ENCODE measurements at regions not wholly inside any gene's neighbourhood (a gene's known extent, or its start where the extent isn't known, plus 50 kb on each side); places are given as distances from the start of the nearest gene placed in this dataset.

DNA sequence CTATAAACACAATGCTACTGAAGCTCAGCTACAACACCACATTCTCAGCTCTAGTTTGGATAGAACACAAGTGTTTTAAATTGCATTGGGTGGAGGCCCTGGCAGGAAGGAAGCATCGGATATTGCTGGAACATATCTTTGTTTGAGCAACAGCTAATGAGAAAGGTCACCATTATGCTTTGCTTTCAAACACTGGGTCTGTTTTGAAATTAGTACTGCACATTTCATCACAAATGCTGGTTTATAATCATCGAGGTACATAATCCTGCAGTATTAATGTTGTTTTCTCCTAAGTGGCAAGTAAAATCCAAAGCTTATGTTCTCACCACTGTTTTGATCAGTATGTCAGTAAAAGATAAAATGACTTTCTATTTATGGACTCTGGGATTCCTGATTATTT lies 61.5 kb upstream of the ARHGAP29 start (continued):
- TF ChIP-seq, protein P1, sequence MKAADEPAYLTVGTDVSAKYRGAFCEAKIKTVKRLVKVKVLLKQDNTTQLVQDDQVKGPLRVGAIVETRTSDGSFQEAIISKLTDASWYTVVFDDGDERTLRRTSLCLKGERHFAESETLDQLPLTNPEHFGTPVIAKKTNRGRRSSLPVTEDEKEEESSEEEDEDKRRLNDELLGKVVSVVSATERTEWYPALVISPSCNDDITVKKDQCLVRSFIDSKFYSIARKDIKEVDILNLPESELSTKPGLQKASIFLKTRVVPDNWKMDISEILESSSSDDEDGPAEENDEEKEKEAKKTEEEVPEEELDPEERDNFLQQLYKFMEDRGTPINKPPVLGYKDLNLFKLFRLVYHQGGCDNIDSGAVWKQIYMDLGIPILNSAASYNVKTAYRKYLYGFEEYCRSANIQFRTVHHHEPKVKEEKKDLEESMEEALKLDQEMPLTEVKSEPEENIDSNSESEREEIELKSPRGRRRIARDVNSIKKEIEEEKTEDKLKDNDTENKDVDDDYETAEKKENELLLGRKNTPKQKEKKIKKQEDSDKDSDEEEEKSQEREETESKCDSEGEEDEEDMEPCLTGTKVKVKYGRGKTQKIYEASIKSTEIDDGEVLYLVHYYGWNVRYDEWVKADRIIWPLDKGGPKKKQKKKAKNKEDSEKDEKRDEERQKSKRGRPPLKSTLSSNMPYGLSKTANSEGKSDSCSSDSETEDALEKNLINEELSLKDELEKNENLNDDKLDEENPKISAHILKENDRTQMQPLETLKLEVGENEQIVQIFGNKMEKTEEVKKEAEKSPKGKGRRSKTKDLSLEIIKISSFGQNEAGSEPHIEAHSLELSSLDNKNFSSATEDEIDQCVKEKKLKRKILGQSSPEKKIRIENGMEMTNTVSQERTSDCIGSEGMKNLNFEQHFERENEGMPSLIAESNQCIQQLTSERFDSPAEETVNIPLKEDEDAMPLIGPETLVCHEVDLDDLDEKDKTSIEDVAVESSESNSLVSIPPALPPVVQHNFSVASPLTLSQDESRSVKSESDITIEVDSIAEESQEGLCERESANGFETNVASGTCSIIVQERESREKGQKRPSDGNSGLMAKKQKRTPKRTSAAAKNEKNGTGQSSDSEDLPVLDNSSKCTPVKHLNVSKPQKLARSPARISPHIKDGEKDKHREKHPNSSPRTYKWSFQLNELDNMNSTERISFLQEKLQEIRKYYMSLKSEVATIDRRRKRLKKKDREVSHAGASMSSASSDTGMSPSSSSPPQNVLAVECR (CRISPR knock-in tag; IDR thresholded peaks at IDR 0.05; ENCODE audit: borderline replicate concordance), result no peak
- no peak for TF ChIP-seq GATAD1 (CRISPR knock-in tag; IDR thresholded peaks at IDR 0.05)
- TF ChIP-seq ZMYM2 (CRISPR knock-in tag; IDR thresholded peaks at IDR 0.05), result no peak
- no peak for TF ChIP-seq ZNF124 (CRISPR knock-in tag; IDR thresholded peaks at IDR 0.05)
- no peak for TF ChIP-seq SOX6 (IDR thresholded peaks at IDR 0.05)
- TF ChIP-seq SOX6 (CRISPR knock-in tag; IDR thresholded peaks at IDR 0.05), result peak; percentile 59; the same call in 1 of the 2 replicates
- TF ChIP-seq U2AF2 (IDR thresholded peaks at IDR 0.05; ENCODE audit: low read depth, low read length), result no peak
- TF ChIP-seq CREM (IDR thresholded peaks at IDR 0.05), result peak; percentile 27; the same call in 1 of the 2 replicates
- TF ChIP-seq CREM (CRISPR knock-in tag; IDR thresholded peaks at IDR 0.05), result no peak
- 0 out of 2 replicates have a peak, but pooled peaks have one; percentile 42 for TF ChIP-seq IRF2 (CRISPR knock-in tag; IDR thresholded peaks at IDR 0.05)
- no peak for TF ChIP-seq MXD4 (CRISPR knock-in tag; IDR thresholded peaks at IDR 0.05)
- TF ChIP-seq, protein P2, sequence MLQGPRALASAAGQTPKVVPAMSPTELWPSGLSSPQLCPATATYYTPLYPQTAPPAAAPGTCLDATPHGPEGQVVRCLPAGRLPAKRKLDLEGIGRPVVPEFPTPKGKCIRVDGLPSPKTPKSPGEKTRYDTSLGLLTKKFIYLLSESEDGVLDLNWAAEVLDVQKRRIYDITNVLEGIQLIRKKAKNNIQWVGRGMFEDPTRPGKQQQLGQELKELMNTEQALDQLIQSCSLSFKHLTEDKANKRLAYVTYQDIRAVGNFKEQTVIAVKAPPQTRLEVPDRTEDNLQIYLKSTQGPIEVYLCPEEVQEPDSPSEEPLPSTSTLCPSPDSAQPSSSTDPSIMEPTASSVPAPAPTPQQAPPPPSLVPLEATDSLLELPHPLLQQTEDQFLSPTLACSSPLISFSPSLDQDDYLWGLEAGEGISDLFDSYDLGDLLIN (CRISPR knock-in tag; IDR thresholded peaks at IDR 0.05; ENCODE audit: borderline replicate concordance), result no peak
- TF ChIP-seq ZNF430 (CRISPR knock-in tag; IDR thresholded peaks at IDR 0.05), result no peak
- no peak for TF ChIP-seq CBX2 (IDR thresholded peaks at IDR 0.05; ENCODE audit: low read depth, low read length)
- TF ChIP-seq CBX2 (CRISPR knock-in tag; IDR thresholded peaks at IDR 0.05; ENCODE audit: low read depth), result no peak
- TF ChIP-seq, protein P3, sequence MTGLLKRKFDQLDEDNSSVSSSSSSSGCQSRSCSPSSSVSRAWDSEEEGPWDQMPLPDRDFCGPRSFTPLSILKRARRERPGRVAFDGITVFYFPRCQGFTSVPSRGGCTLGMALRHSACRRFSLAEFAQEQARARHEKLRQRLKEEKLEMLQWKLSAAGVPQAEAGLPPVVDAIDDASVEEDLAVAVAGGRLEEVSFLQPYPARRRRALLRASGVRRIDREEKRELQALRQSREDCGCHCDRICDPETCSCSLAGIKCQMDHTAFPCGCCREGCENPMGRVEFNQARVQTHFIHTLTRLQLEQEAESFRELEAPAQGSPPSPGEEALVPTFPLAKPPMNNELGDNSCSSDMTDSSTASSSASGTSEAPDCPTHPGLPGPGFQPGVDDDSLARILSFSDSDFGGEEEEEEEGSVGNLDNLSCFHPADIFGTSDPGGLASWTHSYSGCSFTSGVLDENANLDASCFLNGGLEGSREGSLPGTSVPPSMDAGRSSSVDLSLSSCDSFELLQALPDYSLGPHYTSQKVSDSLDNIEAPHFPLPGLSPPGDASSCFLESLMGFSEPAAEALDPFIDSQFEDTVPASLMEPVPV (CRISPR knock-in tag; IDR thresholded peaks at IDR 0.05), result no peak
- TF ChIP-seq, protein P4, sequence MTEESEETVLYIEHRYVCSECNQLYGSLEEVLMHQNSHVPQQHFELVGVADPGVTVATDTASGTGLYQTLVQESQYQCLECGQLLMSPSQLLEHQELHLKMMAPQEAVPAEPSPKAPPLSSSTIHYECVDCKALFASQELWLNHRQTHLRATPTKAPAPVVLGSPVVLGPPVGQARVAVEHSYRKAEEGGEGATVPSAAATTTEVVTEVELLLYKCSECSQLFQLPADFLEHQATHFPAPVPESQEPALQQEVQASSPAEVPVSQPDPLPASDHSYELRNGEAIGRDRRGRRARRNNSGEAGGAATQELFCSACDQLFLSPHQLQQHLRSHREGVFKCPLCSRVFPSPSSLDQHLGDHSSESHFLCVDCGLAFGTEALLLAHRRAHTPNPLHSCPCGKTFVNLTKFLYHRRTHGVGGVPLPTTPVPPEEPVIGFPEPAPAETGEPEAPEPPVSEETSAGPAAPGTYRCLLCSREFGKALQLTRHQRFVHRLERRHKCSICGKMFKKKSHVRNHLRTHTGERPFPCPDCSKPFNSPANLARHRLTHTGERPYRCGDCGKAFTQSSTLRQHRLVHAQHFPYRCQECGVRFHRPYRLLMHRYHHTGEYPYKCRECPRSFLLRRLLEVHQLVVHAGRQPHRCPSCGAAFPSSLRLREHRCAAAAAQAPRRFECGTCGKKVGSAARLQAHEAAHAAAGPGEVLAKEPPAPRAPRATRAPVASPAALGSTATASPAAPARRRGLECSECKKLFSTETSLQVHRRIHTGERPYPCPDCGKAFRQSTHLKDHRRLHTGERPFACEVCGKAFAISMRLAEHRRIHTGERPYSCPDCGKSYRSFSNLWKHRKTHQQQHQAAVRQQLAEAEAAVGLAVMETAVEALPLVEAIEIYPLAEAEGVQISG (CRISPR knock-in tag; IDR thresholded peaks at IDR 0.05), result no peak
- peak; percentile 46 for TF ChIP-seq RARA (CRISPR knock-in tag; IDR thresholded peaks at IDR 0.05)
- TF ChIP-seq TBP (CRISPR knock-in tag; IDR thresholded peaks at IDR 0.05), result no peak
- no peak for TF ChIP-seq CCAR2 (optimal IDR thresholded peaks at IDR 0.05; ENCODE audit: low read depth, low read length)
- no peak for TF ChIP-seq ZNF253 (CRISPR knock-in tag; IDR thresholded peaks at IDR 0.05; ENCODE audit: borderline replicate concordance)
- TF ChIP-seq ZSCAN25 (CRISPR knock-in tag; IDR thresholded peaks at IDR 0.05), result no peak
- no peak for TF ChIP-seq IKZF1 (IDR thresholded peaks at IDR 0.05)
- no peak for TF ChIP-seq ZNF670 (CRISPR knock-in tag; IDR thresholded peaks at IDR 0.05; ENCODE audit: borderline replicate concordance)
- TF ChIP-seq SPEN (CRISPR knock-in tag; IDR thresholded peaks at IDR 0.05; ENCODE audit: low read depth), result no peak

All from HepG2 (cell line).